ENCODE measurements at regions not wholly inside any gene's neighbourhood (a gene's known extent, or its start where the extent isn't known, plus 50 kb on each side); places are given as distances from the start of the nearest gene placed in this dataset.
"Not testable (repeated sequence)": the region's sequence is repeated elsewhere in the genome, so short reads cannot be mapped to it uniquely, and the experiment has no call there.

GRCh38 chr3:8173892-8174291, 327.7 kb upstream of the LMCD1 start:
- Histone ChIP-seq H3K4me1 (ENCODE audit: control insufficient read depth, insufficient read depth, low read length) (no peaks in the 10 kb centered on the region), H3K36me3 (ENCODE audit: control insufficient read depth, insufficient read depth, low read length) (no peaks in the 10 kb centered on the region), H3K27me3 (ENCODE audit: control insufficient read depth, insufficient read depth, low read length) (no peaks in the 10 kb centered on the region), H3K27ac (ENCODE audit: low read length) (no peak overlapping the region), H3K9me3 (ENCODE audit: control insufficient read depth, insufficient read depth, low read depth, low read length) (no peaks in the 10 kb centered on the region), H3K4me3 (ENCODE audit: low read depth in 2 of 2, low read length in 2 of 2) (no peak overlapping the region)
- DNase-seq (ENCODE audit: low read depth, low spot score): no peak
- no TSS peak for BruUV-seq (replicated peaks)
- no peak for TF ChIP-seq REST (IDR thresholded peaks at IDR 0.05; ENCODE audit: insufficient read depth in 1 of 2, low read depth in 2 of 2, low read length in 1 of 2)
- no peak for TF ChIP-seq POLR2AphosphoS5 (IDR thresholded peaks at IDR 0.05; ENCODE audit: low read depth, low read length)
- TF ChIP-seq CTCF (IDR thresholded peaks at IDR 0.05): no peak
- no peak for TF ChIP-seq SIN3A (IDR thresholded peaks at IDR 0.05; ENCODE audit: borderline replicate concordance, insufficient read depth, low read depth, low read length)
- TF ChIP-seq TCF7L2 (IDR thresholded peaks at IDR 0.05; ENCODE audit: low read depth, low read length): no peak
- intact Hi-C loops (cut with micrococcal nuclease; ENCODE audit: unreplicated experiment) (no loop called here), in situ Hi-C loops (cut with HindIII; ENCODE audit: low pct_unique_long_range_greater_than_20kb, low sequenced_read_pairs) (no loop called here)
- POLR2A ChIA-PET: no interaction called here
- ATAC-seq: no peak
- CTCF ChIA-PET: no interaction called here

- intact Hi-C loops (cut with micrococcal nuclease; ENCODE audit: unreplicated experiment); DNase-seq (ENCODE audit: low read depth, low spot score); BruUV-seq (replicated peaks); H3K9me3 ChIP-seq (ENCODE audit: control insufficient read depth, insufficient read depth, low read depth, low read length); H3K4me3 ChIP-seq (ENCODE audit: low read depth in 2 of 2, low read length in 2 of 2); in situ Hi-C loops (cut with HindIII; ENCODE audit: low pct_unique_long_range_greater_than_20kb, low sequenced_read_pairs); H3K27me3 ChIP-seq (ENCODE audit: control insufficient read depth, insufficient read depth, low read length); ATAC-seq; H3K36me3 ChIP-seq (ENCODE audit: control insufficient read depth, insufficient read depth, low read length); H3K27ac ChIP-seq (ENCODE audit: low read length); POLR2A ChIA-PET; H3K4me1 ChIP-seq (ENCODE audit: control insufficient read depth, insufficient read depth, low read length); CTCF ChIA-PET: not testable (repeated sequence)
Observed at GRCh38 chr3:8176759-8177483, 324.7 kb upstream of the LMCD1 start.

- intact Hi-C loops (cut with micrococcal nuclease; ENCODE audit: unreplicated experiment); H3K9me3 ChIP-seq (ENCODE audit: control insufficient read depth, insufficient read depth, low read depth, low read length); POLR2A ChIA-PET; H3K36me3 ChIP-seq (ENCODE audit: control insufficient read depth, insufficient read depth, low read length); BruUV-seq (replicated peaks); H3K27me3 ChIP-seq (ENCODE audit: control insufficient read depth, insufficient read depth, low read length); ATAC-seq; H3K4me1 ChIP-seq (ENCODE audit: control insufficient read depth, insufficient read depth, low read length); H3K4me3 ChIP-seq (ENCODE audit: low read depth in 2 of 2, low read length in 2 of 2); DNase-seq (ENCODE audit: low read depth, low spot score); H3K27ac ChIP-seq (ENCODE audit: low read length); CTCF ChIA-PET; in situ Hi-C loops (cut with HindIII; ENCODE audit: low pct_unique_long_range_greater_than_20kb, low sequenced_read_pairs): not testable (repeated sequence)
Observed at GRCh38 chr3:8178516-8178915, 323.1 kb upstream of the LMCD1 start.
